GM12892 (cell line): ENCODE measurements at regions not wholly inside any gene's neighbourhood (a gene's known extent, or its start where the extent isn't known, plus 50 kb on each side); places are given as distances from the start of the nearest gene placed in this dataset.

Source experiments
- POLR2A ChIP-seq: IDR thresholded peaks from 2 replicates; pipeline ENCODE4 v1.6.1; 2011; ENCODE audit warnings: low read depth, low read length, control low read depth
- POLR2AphosphoS5 ChIP-seq: IDR thresholded peaks from 2 replicates; pipeline ENCODE4 v1.6.1; 2011; ENCODE audit warnings: low read depth, low read length, control low read depth
- TAF1 ChIP-seq: IDR thresholded peaks from 2 replicates; pipeline ENCODE4 v1.6.1; 2011; ENCODE audit warnings: low read depth, mild to moderate bottlenecking, control low read depth, low read length, borderline replicate concordance

DNA sequence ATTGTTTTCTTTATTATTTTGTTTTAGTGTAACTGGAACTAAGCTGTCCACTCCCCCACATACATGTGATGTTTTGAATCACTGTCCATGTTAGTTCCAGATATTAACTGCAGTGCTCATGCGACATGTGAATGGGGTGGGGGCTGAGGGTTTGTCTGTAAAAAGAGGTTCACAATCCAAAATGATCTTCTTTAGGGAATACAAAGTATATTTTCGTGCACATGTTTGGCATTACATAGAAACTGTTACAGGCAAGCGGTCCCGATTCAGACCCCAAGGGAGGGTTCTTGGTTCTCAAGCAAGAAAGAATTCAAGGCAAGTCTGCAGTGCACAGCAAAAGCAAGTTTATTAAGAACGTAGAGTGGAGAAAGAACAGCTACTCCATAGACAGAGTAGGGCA, 296.5 kb upstream of the CLNK start:
- no peak for TF ChIP-seq POLR2AphosphoS5
- TF ChIP-seq POLR2A, result no peak
- no peak for TF ChIP-seq TAF1
